Hepatic stellate cell (primary cell): ENCODE measurements at regions not wholly inside any gene's neighbourhood (a gene's known extent, or its start where the extent isn't known, plus 50 kb on each side); places are given as distances from the start of the nearest gene placed in this dataset.
"Not testable (repeated sequence)": the region's sequence is repeated elsewhere in the genome, so short reads cannot be mapped to it uniquely, and the experiment has no call there.

Source experiments
- DNase-seq: peaks from one replicate; pipeline ENCODE4 v3.0.0; 2011; ENCODE audit warnings: low spot score

- DNase-seq: not testable (repeated sequence)
These were observed 225.1 kb upstream of the ANKH start for GRCh38 chr5:15096686-15097085.

DNA sequence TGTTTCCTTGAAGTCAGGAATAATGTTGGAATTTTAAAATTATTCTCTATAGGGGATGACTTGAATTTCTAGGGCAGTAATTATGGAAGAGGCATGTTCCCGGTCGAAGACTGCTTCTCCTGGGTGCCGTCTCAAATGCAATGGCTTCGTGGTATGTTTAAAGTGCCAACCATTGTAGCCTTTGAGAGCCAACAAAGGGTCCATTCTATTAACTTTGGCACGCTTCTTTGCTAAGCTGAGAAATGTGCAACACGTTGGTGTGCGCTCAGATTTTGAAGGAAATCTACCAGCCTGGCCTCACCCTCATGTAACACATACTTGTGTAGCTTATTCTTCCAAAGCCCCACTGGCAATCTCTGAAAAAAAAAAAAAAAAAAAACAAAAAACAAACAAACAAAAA, 221.2 kb upstream of the ANKH start:
- DNase-seq: no peak

DNA sequence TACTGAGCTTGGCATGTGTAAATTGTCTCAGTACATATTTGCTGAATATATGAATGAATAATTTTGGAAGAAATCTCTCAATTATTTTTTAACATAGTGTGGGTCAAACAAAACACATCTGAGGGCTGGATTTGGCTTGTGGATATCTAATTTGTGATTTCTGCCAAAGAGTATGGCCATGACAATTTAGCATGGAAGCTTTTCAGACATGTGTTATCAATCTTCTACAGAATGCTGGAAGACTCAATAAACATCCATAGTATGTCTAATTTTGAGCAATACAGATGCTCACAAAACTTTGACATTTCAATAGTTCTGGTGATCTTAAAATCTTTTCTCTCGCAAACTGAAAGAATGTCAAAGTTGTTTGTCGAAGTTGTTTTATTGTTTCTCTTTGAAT, 214.1 kb upstream of the ANKH start:
- no peak for DNase-seq

DNA sequence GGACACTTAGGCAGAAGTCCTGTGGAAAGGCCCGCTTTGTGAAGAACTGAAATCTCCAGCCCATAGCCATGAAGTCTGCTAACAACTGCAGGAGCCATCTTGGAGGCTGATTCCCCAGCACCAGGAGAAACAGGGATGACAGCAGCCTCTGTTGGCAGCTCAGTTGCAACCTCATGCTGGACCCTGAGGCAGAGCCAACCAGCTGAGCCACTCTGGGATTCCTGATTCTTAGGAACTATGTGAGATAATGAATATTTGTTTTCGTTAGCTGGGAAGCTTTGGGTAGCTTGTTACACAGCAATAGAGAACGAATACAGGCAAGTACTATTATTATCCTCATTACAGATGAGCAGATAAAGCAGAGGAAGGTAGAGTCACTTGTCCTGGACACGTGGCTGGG, 210.5 kb upstream of the ANKH start:
- DNase-seq: no peak

GRCh38 chr5:15080219-15080618, 208.6 kb upstream of the ANKH start:
- DNase-seq: no peak

- no peak for DNase-seq
These were observed 208.0 kb upstream of the ANKH start for GRCh38 chr5:15079566-15079965.

GRCh38 chr5:15074651-15075050, 203.1 kb upstream of the ANKH start:
- DNase-seq: peak; percentile 8

DNA sequence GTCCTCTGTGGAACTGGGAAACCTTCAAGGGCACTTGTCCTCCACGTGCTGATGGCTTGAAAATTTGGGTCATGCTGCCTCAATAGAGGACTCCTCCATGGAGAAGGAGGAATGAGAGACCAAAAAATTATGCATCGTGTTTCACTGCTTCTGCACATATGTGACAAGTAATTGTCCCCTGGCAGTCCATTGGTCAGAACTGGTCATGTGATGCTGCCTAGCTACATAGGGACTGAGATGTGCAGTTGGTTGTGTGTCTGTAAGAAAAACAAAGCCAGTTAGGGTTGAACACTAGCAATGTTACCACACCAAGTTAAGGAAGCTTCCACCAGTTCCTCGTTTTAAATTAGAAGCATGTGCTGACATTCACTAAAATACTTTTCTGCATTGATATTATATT, 201.9 kb upstream of the ANKH start:
- no peak for DNase-seq

DNA sequence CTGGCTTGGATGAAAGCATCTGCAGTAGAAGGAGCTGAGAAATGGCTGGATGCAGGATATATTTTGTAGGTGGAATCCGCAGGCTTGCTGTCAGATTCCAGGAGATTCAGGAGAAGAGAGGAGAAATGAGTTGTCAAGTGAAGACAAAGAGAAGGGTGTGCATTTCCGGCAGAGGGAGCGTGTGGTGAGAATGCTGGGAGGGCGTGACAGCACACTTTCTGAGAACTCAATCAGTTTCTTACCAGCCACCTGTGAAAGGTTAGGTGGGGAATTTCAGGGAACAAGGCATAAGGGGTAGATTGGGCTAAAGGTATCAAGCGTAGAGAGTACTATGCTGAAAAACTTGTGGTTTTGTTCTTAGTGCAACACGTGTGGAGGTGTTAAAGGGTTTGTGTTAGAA, 199.3 kb upstream of the ANKH start:
- no peak for DNase-seq

GRCh38 chr5:15069407-15069905, 197.9 kb upstream of the ANKH start:
- DNase-seq: no peak

- no peak for DNase-seq
These were observed 193.5 kb upstream of the ANKH start for GRCh38 chr5:15065091-15065490.

DNA sequence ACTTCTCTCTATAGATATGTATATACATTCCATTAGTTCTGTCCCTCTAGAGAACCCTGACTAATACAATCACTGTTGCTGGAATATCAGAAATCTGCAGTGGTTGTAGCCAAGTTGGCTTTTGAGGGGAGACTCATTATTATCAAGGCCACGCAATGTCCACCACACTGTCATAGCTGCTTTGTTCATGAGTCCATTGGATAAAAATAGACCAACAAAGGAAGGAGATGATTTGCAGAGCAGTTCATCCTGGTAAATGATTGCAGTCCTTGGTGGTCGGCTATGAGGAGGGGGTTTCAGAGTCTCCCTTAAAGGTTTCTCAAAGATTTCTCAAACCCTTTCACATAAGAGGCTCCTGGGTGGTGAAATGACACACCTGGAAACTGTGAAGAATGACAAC, 192.8 kb upstream of the ANKH start:
- no peak for DNase-seq

- DNase-seq: no peak
These were observed 185.5 kb upstream of the ANKH start for GRCh38 chr5:15056988-15057592.

GRCh38 chr5:15044521-15044920, 172.9 kb upstream of the ANKH start:
- no peak for DNase-seq

DNA sequence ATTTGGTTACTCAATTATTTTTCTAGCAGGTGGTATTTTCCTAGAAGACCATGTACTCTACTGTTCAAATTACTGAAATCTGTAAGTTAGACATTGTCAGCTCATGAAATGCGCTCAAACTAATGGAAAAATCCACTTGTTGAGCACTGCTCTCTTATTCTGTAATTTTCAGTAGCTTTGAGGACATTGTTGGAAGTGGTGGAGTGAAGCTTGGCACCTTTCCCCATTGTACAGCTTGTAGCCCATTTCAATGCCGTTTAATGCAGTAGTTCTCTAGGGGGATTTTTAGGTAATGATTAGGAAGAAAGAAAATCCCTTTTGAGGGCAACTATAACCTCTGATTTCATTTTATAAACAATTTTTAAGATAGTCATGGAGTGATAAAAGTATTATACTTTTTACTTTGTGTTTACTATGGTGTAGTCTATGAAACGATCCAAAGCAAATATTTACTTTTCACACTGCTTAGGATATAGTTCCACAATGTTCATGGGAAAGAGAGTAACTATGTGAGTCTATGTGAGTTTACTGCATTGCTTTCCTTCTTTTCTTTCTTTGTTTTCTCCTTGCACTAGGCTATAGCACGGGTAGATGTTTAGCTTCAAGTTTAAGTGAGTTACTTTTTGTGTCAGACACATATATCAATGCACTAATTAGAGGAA, 165.8 kb upstream of the ANKH start:
- no peak for DNase-seq

- no peak for DNase-seq
These were observed 162.8 kb upstream of the ANKH start for GRCh38 chr5:15034379-15034778.

GRCh38 chr5:15031180-15031579, 159.6 kb upstream of the ANKH start:
- DNase-seq: no peak

DNA sequence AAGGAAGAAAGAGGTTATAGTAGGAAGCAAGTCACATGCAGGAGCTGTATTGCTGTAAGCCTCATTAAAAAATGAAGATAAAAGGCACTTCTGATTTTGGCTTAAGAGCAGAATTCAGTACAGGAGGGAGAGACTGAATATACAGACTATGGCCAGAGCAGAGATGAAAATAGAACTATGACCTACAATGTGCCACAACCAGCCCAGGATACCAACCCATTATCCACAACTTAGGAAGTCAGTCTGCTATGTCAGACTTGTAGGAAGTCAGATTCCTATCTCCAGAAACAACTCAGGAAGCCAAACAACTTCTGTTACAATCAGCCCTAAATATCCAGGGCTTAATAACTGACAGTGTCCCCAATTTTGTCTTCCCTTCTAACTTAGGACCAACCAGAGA, 156.2 kb upstream of the ANKH start:
- no peak for DNase-seq

GRCh38 chr5:15026944-15027343, 155.4 kb upstream of the ANKH start:
- no peak for DNase-seq

DNA sequence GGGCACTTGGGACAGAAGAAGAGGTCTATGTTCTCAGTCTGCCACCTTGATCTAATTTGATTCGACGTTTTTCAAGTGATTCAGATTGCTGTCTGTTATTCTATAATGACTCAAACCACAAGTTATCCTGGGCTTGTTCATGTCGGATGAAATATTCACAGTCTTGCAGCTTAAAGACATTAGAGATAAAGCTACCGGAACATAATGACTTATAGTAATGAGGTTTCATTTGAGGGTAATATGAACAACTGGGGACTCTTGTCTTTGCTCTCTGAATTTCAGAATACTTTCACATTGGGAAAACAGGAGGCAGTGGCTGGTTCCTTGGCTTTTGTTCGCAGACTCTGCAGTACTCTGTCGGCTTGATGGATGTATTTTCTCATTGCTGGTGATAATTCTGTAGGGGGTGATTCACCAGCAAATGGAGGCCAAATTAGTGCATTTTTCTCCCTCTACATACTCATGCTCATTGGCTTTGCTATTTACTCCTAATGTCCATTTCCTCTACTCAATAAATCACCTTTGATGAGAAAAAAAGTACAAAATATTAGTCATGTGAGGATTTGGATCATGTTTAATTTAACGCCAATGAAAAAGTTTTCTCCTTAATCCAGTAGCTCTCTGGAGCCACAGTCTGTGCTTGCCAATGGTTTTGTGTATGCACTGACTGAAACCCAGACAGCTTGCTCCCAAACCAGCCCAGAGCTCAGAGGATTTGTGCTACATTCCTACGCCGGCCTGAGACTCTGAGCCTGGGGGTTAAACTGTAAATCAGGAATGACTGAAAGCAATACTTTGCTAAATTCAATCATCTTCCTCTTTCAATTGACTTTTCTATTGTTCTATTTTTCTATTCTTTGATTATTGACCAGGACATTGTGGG, 154.7 kb upstream of the ANKH start:
- no peak for DNase-seq

GRCh38 chr5:15023846-15024245, 152.3 kb upstream of the ANKH start:
- no peak for DNase-seq

DNA sequence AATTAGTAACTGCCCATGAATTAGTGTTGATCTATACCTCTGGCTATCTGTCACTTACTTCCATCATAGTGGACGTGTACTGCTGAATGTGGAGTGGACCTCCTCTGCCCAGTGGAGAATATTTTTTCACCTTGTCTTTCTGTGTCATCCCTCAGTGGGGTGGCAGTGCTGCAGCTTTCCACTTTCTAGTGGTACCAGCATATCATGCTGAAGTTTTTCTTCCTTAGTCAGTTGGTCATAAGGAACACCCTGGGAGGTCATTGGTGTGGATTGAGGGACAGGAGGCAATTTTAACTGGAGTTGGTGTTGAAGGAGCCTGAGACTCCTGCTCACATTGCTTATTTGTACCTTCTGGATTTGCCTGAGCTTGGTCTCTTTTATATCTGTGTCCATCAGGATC, 151.7 kb upstream of the ANKH start:
- no peak for DNase-seq
